MV-4-11 (cell line): ENCODE measurements at regions not wholly inside any gene's neighbourhood (a gene's known extent, or its start where the extent isn't known, plus 50 kb on each side); places are given as distances from the start of the nearest gene placed in this dataset.

ENCODE experiments used
- DNase-seq: peaks from one replicate; lab custom pipeline; 2025; lab: John Stamatoyannopoulos, UW

GRCh38 chr10:21021843-21022594 lies 124.9 kb upstream of the NEBL start:
- DNase-seq = peak; percentile 4

- DNase-seq = no peak
These were observed 124.1 kb upstream of the NEBL start for GRCh38 chr10:21021231-21021630.

- no peak for DNase-seq
These were observed 123.4 kb upstream of the NEBL start for GRCh38 chr10:21020545-21020944.

- no peak for DNase-seq
These were observed 122.3 kb upstream of the NEBL start for GRCh38 chr10:21019436-21019835.

- DNase-seq = peak; percentile 16
These were observed 118.7 kb upstream of the NEBL start for GRCh38 chr10:21015851-21016250.

GRCh38 chr10:21014141-21014540 lies 117.0 kb upstream of the NEBL start:
- DNase-seq = no peak

- DNase-seq = no peak
These were observed 114.4 kb upstream of the NEBL start for GRCh38 chr10:21011433-21012018.

- DNase-seq = peak; percentile 6
These were observed 113.5 kb upstream of the NEBL start for GRCh38 chr10:21010615-21011014.

- no peak for DNase-seq
These were observed 106.2 kb upstream of the NEBL start for GRCh38 chr10:21003240-21003822.

GRCh38 chr10:21002091-21002878 lies 105.2 kb upstream of the NEBL start:
- no peak for DNase-seq

- DNase-seq = no peak
These were observed 102.6 kb upstream of the NEBL start for GRCh38 chr10:20999699-21000098.

- no peak for DNase-seq
These were observed 100.9 kb upstream of the NEBL start for GRCh38 chr10:20998036-20998435.

- DNase-seq = no peak
These were observed 98.2 kb upstream of the NEBL start for GRCh38 chr10:20995123-20995987.

- no peak for DNase-seq
These were observed 96.9 kb upstream of the NEBL start for GRCh38 chr10:20993830-20994527.

GRCh38 chr10:20993389-20993788 lies 96.3 kb upstream of the NEBL start:
- no peak for DNase-seq

GRCh38 chr10:20991526-20991925 lies 94.4 kb upstream of the NEBL start:
- DNase-seq = no peak

- DNase-seq = no peak
These were observed 93.5 kb upstream of the NEBL start for GRCh38 chr10:20990604-20991003.

- DNase-seq = no peak
These were observed 91.4 kb upstream of the NEBL start for GRCh38 chr10:20988357-20988983.

GRCh38 chr10:20986049-20986448 lies 88.9 kb upstream of the NEBL start:
- DNase-seq = no peak

- DNase-seq = no peak
These were observed 87.6 kb upstream of the NEBL start for GRCh38 chr10:20984662-20985061.
